Prostate gland (tissue), 2 donors: ENCODE measurements at regions not wholly inside any gene's neighbourhood (a gene's known extent, or its start where the extent isn't known, plus 50 kb on each side); places are given as distances from the start of the nearest gene placed in this dataset.

ENCODE experiments used
- DNase-seq: peaks from one replicate; pipeline ENCODE4 v3.0.0-alpha.2; 2019; ENCODE audit warnings: low spot score
- H3K27ac ChIP-seq, 2 donors: fragments of 200-600 bp; sonication (generic); 2 replicates each; pipeline ENCODE4 v1.5.1; 2017 to 2019
- H3K27me3 ChIP-seq: fragments of 200-600 bp; sonication (generic); replicated peaks from 2 replicates; pipeline ENCODE4 v1.5.1; 2019; ENCODE audit not compliant: insufficient read depth
- H3K36me3 ChIP-seq, 2 donors: fragments of 200-600 bp; sonication (generic); 1 replicate in 1 of 2; 2 replicates in 1 of 2; pipeline versions ENCODE4 v1.5.1 to v1.8.1; 2017 to 2019
- H3K4me1 ChIP-seq: fragments of 200-600 bp; sonication (generic); replicated peaks from 2 replicates; pipeline ENCODE4 v1.5.1; 2019
- H3K4me3 ChIP-seq, 2 donors: fragments of 200-600 bp; sonication (generic); 2 replicates each; pipeline ENCODE4 v1.5.1; 2017 to 2019
- H3K9me3 ChIP-seq: fragments of 200-600 bp; sonication (generic); 2 replicates; pipeline ENCODE4 v1.5.1; 2017
- CTCF ChIP-seq, 4 experiments: fragments of 200-600 bp in 2 of 4; fragments of 450-650 bp in 2 of 4; sonication (generic) in 2 of 4; IDR thresholded peaks; 1 replicate in 3 of 4; 2 replicates in 1 of 4; pipeline ENCODE4 v1.5.1; 2016 to 2019; ENCODE audit warnings: antibody characterized with exemption in 4 of 4, mild to moderate bottlenecking in 2 of 4, moderate library complexity in 2 of 4
- POLR2A ChIP-seq: fragments of 450-650 bp; IDR thresholded peaks from one replicate; pipeline ENCODE4 v1.6.1; 2016; ENCODE audit warnings: antibody characterized with exemption, mild to moderate bottlenecking
- POLR2AphosphoS5 ChIP-seq: sonication (generic); formaldehyde crosslinking; IDR thresholded peaks from one replicate; pipeline ENCODE4 v1.6.1; 2017; ENCODE audit warnings: antibody characterized with exemption
- WGBS: methylation state at CpG from one replicate; pipeline ENCODE4 v1.1.5; 2018; 5-methylcytosine and 5-hydroxymethylcytosine counted together
- intact Hi-C: fragments of 100-400 bp; cut with DNase I; formaldehyde crosslinking; loops from one replicate; pipeline ENCODE4 v1.14.2; 2022

DNA sequence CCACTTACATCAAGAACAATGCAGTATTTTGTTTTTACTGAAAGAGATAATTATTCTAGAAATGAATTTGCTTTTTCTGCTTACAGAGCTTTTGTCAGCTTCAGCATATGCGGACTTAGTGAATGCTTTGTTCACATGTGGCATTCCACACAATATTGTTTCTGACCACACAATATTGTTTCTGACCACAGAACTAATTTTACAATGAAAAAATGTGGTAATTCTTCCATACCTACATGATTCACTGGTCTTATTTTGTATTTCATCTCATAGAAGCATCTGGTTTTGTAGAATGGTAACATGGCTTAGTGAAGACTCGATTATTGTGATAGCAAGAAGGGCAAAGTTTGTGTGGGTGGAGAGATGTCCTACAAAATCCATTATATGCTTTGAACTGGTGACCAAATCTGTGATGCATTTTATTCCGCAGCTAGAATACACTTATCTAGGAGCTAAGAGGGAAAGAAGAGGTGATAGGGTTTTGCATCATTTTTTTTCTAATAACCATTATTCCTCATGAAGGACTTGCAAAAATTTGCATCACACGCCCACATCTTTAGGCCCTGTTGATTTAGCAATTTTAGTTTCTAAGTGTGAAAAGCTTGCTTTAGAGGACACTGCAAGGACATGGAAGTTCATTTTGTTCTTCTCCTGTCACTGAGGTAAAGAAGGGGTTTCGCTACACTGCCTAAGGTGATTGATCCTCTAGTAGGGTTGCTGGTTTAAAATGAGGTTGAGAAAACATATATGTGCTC, 75.3 kb downstream of the HLX start:
- Histone ChIP-seq H3K4me1 (no peaks in the 10 kb centered on the region), H3K27me3 (no peaks in the 10 kb centered on the region), H3K9me3 (no peaks in the 10 kb centered on the region), H3K27ac (no peak overlapping the region), H3K36me3 (no peaks in the 10 kb centered on the region), H3K4me3 (no peak overlapping the region)
- DNase-seq: no peak
- intact Hi-C loops: no loop called here
- TF ChIP-seq CTCF (IDR thresholded peaks at IDR 0.05) (no peak), POLR2AphosphoS5 (no peak)
- 90% methylated on average over 5 of the region's 5 CpGs for WGBS

GRCh38 chr1:220955116-220955515, 75.9 kb downstream of the HLX start:
- no peaks in the 10 kb centered on the region for H3K9me3 ChIP-seq
- no peak overlapping the region for H3K27ac ChIP-seq
- no peaks in the 10 kb centered on the region for H3K4me1 ChIP-seq
- H3K27me3 ChIP-seq: no peaks in the 10 kb centered on the region
- no peak for DNase-seq
- intact Hi-C loops: no loop called here
- no peak overlapping the region for H3K4me3 ChIP-seq
- H3K36me3 ChIP-seq: no peaks in the 10 kb centered on the region
- 80% methylated on average over 4 of the region's 4 CpGs for WGBS
- no peak for TF ChIP-seq CTCF (IDR thresholded peaks at IDR 0.05)
- no peak for TF ChIP-seq POLR2AphosphoS5
- no peak for TF ChIP-seq POLR2A

DNA sequence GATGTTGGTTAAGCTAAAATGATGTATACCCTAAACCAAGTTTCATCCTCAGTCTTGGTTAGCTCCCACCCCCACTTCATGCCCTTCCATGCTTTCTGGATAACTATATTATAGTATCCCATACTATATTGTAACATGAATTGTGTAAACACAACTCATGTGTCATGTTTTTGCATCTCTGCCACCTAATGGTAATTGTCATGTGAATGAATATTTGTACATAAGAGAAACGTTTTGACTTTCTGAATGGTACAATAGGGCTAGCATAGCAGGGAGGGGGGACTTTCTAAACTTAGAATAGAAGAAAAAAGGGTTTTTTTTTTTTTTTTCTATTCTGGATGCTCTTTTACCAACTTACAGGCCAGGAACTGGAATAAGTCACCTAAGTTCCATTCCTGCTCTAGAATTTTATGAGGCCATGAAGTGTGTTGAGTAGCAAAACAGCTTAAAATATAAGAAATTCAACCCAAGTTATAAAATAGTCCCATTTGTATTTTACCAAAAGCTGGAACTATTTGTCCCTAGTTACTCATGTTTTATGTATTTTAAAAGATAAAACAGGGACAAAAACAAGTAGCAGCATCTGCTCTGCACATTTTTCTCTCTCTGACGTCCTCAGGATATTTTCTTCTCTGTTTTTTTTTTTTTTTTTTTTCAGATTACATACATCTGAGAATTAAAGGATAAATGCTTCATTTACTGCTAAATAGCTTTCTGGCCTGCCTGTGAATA, 77.4 kb downstream of the HLX start:
- H3K9me3 ChIP-seq: no peaks in the 10 kb centered on the region
- H3K27ac ChIP-seq: no peak overlapping the region
- TF ChIP-seq POLR2AphosphoS5: no peak
- H3K4me1 ChIP-seq: no peaks in the 10 kb centered on the region
- 35% methylated on average over 2 of the region's 2 CpGs for WGBS
- intact Hi-C loops: no loop called here
- no peaks in the 10 kb centered on the region for H3K27me3 ChIP-seq
- no peak for DNase-seq
- no peaks in the 10 kb centered on the region for H3K36me3 ChIP-seq
- no peak overlapping the region for H3K4me3 ChIP-seq

DNA sequence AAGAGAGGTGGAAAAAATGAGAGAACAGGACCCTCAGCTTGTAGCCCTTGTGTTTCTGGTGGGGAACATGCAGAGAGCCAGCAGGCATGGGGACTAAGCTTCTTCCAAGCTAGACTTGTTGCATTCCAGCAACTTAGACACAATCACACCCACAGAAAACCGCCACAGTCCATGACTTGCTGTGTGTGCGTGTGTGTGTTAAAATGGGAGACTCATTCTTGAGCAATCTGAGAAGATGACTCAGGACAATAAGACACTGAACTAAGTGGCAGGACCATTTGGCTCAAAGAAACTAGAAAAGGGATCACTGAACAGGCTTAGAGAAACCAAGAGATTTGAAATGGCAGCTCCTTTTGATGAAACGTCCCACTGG, 78.0 kb downstream of the HLX start:
- no peak overlapping the region for H3K4me3 ChIP-seq
- H3K27ac ChIP-seq: no peak overlapping the region
- intact Hi-C loops: no loop called here
- H3K36me3 ChIP-seq: no peaks in the 10 kb centered on the region
- no peaks in the 10 kb centered on the region for H3K9me3 ChIP-seq
- no peaks in the 10 kb centered on the region for H3K27me3 ChIP-seq
- DNase-seq: no peak
- 64% methylated on average over 3 of the region's 3 CpGs for WGBS
- TF ChIP-seq POLR2A (no peak), POLR2AphosphoS5 (no peak), CTCF (IDR thresholded peaks at IDR 0.05) (no peak)
- H3K4me1 ChIP-seq: no peaks in the 10 kb centered on the region

DNA sequence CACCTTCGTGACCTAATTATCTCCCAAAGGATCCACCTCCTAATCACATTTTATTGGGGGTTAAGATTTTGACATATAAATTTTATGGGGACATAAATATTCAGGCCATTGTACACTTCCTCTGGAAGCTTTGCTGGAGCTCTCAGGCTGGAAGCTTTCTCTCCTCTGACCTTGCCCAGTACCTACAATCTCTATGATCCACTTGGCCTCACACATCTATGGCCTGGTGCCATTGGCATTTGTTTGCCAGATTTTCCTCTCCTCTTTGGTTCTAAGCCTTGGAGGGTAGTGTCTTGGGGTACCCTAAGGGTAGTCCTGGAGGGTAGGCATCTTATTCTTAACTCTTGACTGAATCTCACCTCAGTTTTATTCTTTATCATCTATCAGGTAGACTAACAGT, 79.0 kb downstream of the HLX start:
- no peak for DNase-seq
- Histone ChIP-seq H3K27ac (no peak overlapping the region), H3K27me3 (no peaks in the 10 kb centered on the region), H3K9me3 (no peaks in the 10 kb centered on the region), H3K4me1 (no peaks in the 10 kb centered on the region), H3K36me3 (no peaks in the 10 kb centered on the region), H3K4me3 (no peak overlapping the region)
- intact Hi-C loops: no loop called here
- WGBS: 82% methylated on average over 1 of the region's 1 CpG
- TF ChIP-seq POLR2AphosphoS5 (no peak), CTCF (IDR thresholded peaks at IDR 0.05) (no peak), POLR2A (no peak)
